ENCODE measurements at regions not wholly inside any gene's neighbourhood (a gene's known extent, or its start where the extent isn't known, plus 50 kb on each side); places are given as distances from the start of the nearest gene placed in this dataset.

DNA sequence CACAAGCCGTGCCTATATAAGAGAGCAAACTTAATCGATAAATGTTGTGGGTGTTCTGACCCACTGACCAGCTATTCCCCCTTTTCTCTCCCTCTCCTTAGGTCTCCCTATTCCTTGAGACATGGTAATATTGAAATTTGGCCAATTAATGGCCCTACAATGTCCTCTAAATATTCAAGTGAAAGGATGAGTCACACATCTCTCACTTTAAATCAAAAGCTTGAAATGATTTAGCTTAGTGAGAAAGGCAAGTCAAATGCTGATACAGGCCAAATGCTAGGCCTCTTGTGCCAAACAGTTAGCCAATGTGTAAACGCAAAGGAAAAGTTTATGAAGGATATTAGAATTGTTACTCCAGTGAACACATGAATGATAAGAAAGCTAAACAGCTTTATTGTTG, 102.2 kb upstream of the CPNE8 start:
- Histone ChIP-seq H3K27ac (no peak overlapping the region), H4K20me1 (ENCODE audit: low read depth) (no peaks in the 10 kb centered on the region), H3F3A (ENCODE audit: low read depth) (no peaks in the 10 kb centered on the region), H2AFZ (replicated peaks) (no peak overlapping the region), H3K4me2 (no peak overlapping the region), H3K9ac (no peak overlapping the region), H3K4me3 (no peak overlapping the region), H3K36me3 (no peaks in the 10 kb centered on the region), H3K4me1 (peaks cover 4% of the 10 kb centered on the region), H3K27me3 (no peaks in the 10 kb centered on the region), H3K9me3 (ENCODE audit: low read depth) (no peaks in the 10 kb centered on the region), H3K79me2 (ENCODE audit: low read depth) (no peaks in the 10 kb centered on the region)
- Mint-ChIP-seq H3K27me3 (ENCODE audit: insufficient read depth, low read depth) (no peaks in the 10 kb centered on the region), H3K9me3 (no peaks in the 10 kb centered on the region), H3K4me1 (peaks cover 2% of the 10 kb centered on the region), H3K36me3 (peaks cover 2% of the 10 kb centered on the region), H3K27ac (no peak overlapping the region), H3K4me3 (no peak overlapping the region)
- DNase-seq (ENCODE audit: low spot score): no peak
- TF ChIP-seq EZH2 (IDR thresholded peaks at IDR 0.05) (no peak), EZH2phosphoT487 (IDR thresholded peaks at IDR 0.05) (no peak), CTCF (IDR thresholded peaks at IDR 0.05) (no peak)

GRCh38 chr12:39006286-39006685, 100.9 kb upstream of the CPNE8 start:
- H3K4me3 Mint-ChIP-seq: no peak overlapping the region
- DNase-seq (ENCODE audit: low spot score): no peak
- Histone ChIP-seq H3K4me2 (no peak overlapping the region), H3K79me2 (ENCODE audit: low read depth) (no peaks in the 10 kb centered on the region), H3K27me3 (no peaks in the 10 kb centered on the region), H3K4me3 (no peak overlapping the region), H3K36me3 (no peaks in the 10 kb centered on the region), H3K9me3 (ENCODE audit: low read depth) (no peaks in the 10 kb centered on the region), H4K20me1 (ENCODE audit: low read depth) (no peaks in the 10 kb centered on the region), H3K4me1 (peaks cover 10% of the 10 kb centered on the region), H3F3A (ENCODE audit: low read depth) (no peaks in the 10 kb centered on the region), H3K27ac (no peak overlapping the region), H3K9ac (no peak overlapping the region), H2AFZ (replicated peaks) (no peak overlapping the region)
- H3K4me1 Mint-ChIP-seq: peaks cover 9% of the 10 kb centered on the region
- peaks cover 2% of the 10 kb centered on the region for H3K36me3 Mint-ChIP-seq
- no peaks in the 10 kb centered on the region for H3K27me3 Mint-ChIP-seq (ENCODE audit: insufficient read depth, low read depth)
- TF ChIP-seq CTCF (IDR thresholded peaks at IDR 0.05) (no peak), EZH2phosphoT487 (IDR thresholded peaks at IDR 0.05) (no peak), EZH2 (IDR thresholded peaks at IDR 0.05) (no peak)
- no peak overlapping the region for H3K27ac Mint-ChIP-seq
- no peaks in the 10 kb centered on the region for H3K9me3 Mint-ChIP-seq

DNA sequence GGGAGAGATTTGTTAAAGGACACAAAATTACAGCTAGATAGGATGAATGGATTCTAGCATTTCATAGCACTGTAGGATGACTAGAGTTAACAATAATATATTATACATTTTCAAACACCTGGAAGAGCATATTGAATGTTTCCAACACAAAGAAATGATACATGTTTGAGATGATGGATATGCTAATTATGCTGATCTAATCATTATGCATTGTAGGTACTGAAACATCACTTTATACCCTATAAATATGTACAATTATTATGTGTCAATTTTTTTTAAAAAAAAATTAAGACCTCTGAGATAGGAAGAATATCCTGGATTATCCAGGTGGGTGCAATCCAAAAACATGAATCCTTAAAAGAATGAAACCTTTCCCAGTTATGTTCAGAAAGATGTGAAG, 100.3 kb upstream of the CPNE8 start:
- Histone ChIP-seq H3K4me3 (no peak overlapping the region), H3F3A (ENCODE audit: low read depth) (no peaks in the 10 kb centered on the region), H3K4me2 (no peak overlapping the region), H3K36me3 (no peaks in the 10 kb centered on the region), H3K27ac (no peak overlapping the region), H3K9me3 (ENCODE audit: low read depth) (no peaks in the 10 kb centered on the region), H3K9ac (no peak overlapping the region), H3K4me1 (peaks cover 10% of the 10 kb centered on the region), H3K79me2 (ENCODE audit: low read depth) (no peaks in the 10 kb centered on the region), H4K20me1 (ENCODE audit: low read depth) (no peaks in the 10 kb centered on the region), H3K27me3 (no peaks in the 10 kb centered on the region), H2AFZ (replicated peaks) (no peak overlapping the region)
- H3K4me1 Mint-ChIP-seq: peaks cover 9% of the 10 kb centered on the region
- peaks cover 2% of the 10 kb centered on the region for H3K36me3 Mint-ChIP-seq
- H3K27me3 Mint-ChIP-seq (ENCODE audit: insufficient read depth, low read depth): no peaks in the 10 kb centered on the region
- no peak overlapping the region for H3K27ac Mint-ChIP-seq
- TF ChIP-seq EZH2 (IDR thresholded peaks at IDR 0.05) (no peak), CTCF (IDR thresholded peaks at IDR 0.05) (no peak), EZH2phosphoT487 (IDR thresholded peaks at IDR 0.05) (no peak)
- DNase-seq (ENCODE audit: low spot score): no peak
- H3K4me3 Mint-ChIP-seq: no peak overlapping the region
- no peaks in the 10 kb centered on the region for H3K9me3 Mint-ChIP-seq
